Smooth muscle cell (in vitro differentiated cells): ENCODE measurements at regions not wholly inside any gene's neighbourhood (a gene's known extent, or its start where the extent isn't known, plus 50 kb on each side); places are given as distances from the start of the nearest gene placed in this dataset.
A peak's percentile ranks its signal among the peaks of the same experiment; 100 is the strongest.

Source experiments
- DNase-seq: peaks from one replicate; lab custom pipeline; 2025; ENCODE audit not compliant: unreplicated experiment; lab: John Stamatoyannopoulos, UW
- H2AFZ ChIP-seq: fragments of 200-600 bp; sonication (generic); 2 replicates; pipeline ENCODE4 v1.6.0; 2016; ENCODE audit warnings: antibody characterized with exemption, low read depth, mild to moderate bottlenecking
- H3F3A ChIP-seq: fragments of 200-600 bp; sonication (generic); 2 replicates; pipeline ENCODE4 v1.6.0; 2017; ENCODE audit warnings: antibody characterized with exemption, low read depth
- H3K27ac ChIP-seq: fragments of 200-600 bp; sonication (generic); 2 replicates; pipeline ENCODE4 v1.5.1; 2016; ENCODE audit warnings: low read depth, mild to moderate bottlenecking
- H3K27me3 ChIP-seq: fragments of 200-600 bp; sonication (generic); 2 replicates; pipeline ENCODE4 v1.6.1; 2016; ENCODE audit warnings: low read depth, mild to moderate bottlenecking
- H3K36me3 ChIP-seq: fragments of 200-600 bp; sonication (generic); 2 replicates; pipeline ENCODE4 v1.5.1; 2016; ENCODE audit warnings: low read depth
- H3K4me1 ChIP-seq: fragments of 200-600 bp; sonication (generic); 2 replicates; pipeline ENCODE4 v1.5.1; 2016; ENCODE audit warnings: low read depth
- H3K4me2 ChIP-seq: fragments of 200-600 bp; sonication (generic); 2 replicates; pipeline ENCODE4 v1.6.0; 2016; ENCODE audit warnings: mild to moderate bottlenecking
- H3K4me3 ChIP-seq: fragments of 200-600 bp; sonication (generic); 2 replicates; pipeline ENCODE4 v1.5.1; 2016; ENCODE audit warnings: mild to moderate bottlenecking
- H3K79me2 ChIP-seq: fragments of 200-600 bp; sonication (generic); 2 replicates; pipeline ENCODE4 v1.6.0; 2016; ENCODE audit warnings: low read depth, mild to moderate bottlenecking
- H3K9ac ChIP-seq: fragments of 200-600 bp; sonication (generic); 2 replicates; pipeline ENCODE4 v1.6.0; 2016; ENCODE audit warnings: low read depth
- H3K9me3 ChIP-seq: fragments of 200-600 bp; sonication (generic); replicated peaks from 2 replicates; pipeline ENCODE4 v1.5.1; 2016; ENCODE audit warnings: low read depth
- H4K20me1 ChIP-seq: fragments of 200-600 bp; sonication (generic); 2 replicates; pipeline ENCODE4 v1.6.0; 2016; ENCODE audit warnings: low read depth
- CTCF ChIP-seq: fragments of 200-600 bp; sonication (generic); IDR thresholded peaks from 2 replicates; pipeline ENCODE4 v1.5.1; 2017; ENCODE audit warnings: borderline replicate concordance, mild to moderate bottlenecking, antibody characterized with exemption; ENCODE audit not compliant: insufficient read depth, poor library complexity, severe bottlenecking
- WGBS: methylation state at CpG from one replicate; pipeline ENCODE4 v1.1.7; 2016; ENCODE audit warnings: low lambda C conversion rate; 5-methylcytosine and 5-hydroxymethylcytosine counted together

DNA sequence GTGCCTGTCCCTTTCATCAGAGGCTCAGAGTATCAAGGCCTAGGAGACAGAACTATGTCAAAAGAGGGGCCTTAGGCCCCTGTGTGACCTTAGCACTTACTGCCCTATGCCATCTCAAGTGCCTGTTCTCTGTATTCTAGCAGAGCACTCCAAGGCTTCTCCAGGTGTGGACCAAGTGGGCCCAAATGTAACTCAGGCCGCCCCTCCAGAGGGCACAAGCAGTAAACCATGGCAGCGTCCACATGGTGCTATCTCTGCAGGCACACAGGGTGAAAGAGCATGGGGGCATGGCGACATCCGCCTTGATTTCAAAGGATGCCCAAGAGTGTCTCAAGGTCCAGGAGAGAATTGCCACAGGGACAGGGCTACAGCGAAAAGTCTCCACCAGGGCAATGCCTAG lies 628.7 kb downstream of the RPS29 start:
- TF ChIP-seq CTCF, result no peak
- no peaks in the 10 kb centered on the region for H3K79me2 ChIP-seq
- no peaks in the 10 kb centered on the region for H4K20me1 ChIP-seq
- H3K27ac ChIP-seq, result no peak overlapping the region
- H3K9ac ChIP-seq, result no peak overlapping the region
- DNase-seq, result no peak
- no peaks in the 10 kb centered on the region for H3K36me3 ChIP-seq
- no peaks in the 10 kb centered on the region for H3K9me3 ChIP-seq
- no peak overlapping the region for H3K4me2 ChIP-seq
- H3K4me1 ChIP-seq, result no peaks in the 10 kb centered on the region
- no peak overlapping the region for H2AFZ ChIP-seq
- 94% methylated on average over 5 of the region's 5 CpGs for WGBS
- no peak overlapping the region for H3K4me3 ChIP-seq
- no peaks in the 10 kb centered on the region for H3K27me3 ChIP-seq
- H3F3A ChIP-seq, result no peaks in the 10 kb centered on the region

DNA sequence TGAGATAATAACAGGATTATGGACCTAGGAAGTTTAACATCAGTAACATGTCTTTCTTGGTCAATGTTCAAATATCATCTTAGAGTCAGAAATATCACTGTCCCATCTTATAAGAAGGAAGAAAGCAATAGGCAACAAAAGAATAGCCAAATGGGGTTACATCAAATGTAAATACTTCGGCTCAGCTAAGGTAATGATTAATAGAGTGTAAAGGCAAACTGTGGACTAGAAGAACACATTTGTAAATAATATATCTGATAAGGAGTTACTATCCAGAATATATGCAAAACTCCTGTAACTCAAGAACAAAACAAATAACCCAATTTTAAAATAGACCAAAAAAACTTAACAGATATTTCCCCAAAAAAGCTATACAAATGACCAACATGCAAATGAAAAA lies 630.3 kb downstream of the RPS29 start:
- DNase-seq, result no peak
- Histone ChIP-seq H3F3A (no peaks in the 10 kb centered on the region), H3K4me2 (no peak overlapping the region), H2AFZ (no peak overlapping the region), H3K4me1 (no peaks in the 10 kb centered on the region), H3K79me2 (no peaks in the 10 kb centered on the region), H3K9me3 (no peaks in the 10 kb centered on the region), H3K4me3 (no peak overlapping the region), H3K36me3 (no peaks in the 10 kb centered on the region), H3K27ac (no peak overlapping the region), H3K27me3 (no peaks in the 10 kb centered on the region), H4K20me1 (no peaks in the 10 kb centered on the region), H3K9ac (no peak overlapping the region)
- no peak for TF ChIP-seq CTCF
- 100% methylated on average over 1 of the region's 1 CpG for WGBS

DNA sequence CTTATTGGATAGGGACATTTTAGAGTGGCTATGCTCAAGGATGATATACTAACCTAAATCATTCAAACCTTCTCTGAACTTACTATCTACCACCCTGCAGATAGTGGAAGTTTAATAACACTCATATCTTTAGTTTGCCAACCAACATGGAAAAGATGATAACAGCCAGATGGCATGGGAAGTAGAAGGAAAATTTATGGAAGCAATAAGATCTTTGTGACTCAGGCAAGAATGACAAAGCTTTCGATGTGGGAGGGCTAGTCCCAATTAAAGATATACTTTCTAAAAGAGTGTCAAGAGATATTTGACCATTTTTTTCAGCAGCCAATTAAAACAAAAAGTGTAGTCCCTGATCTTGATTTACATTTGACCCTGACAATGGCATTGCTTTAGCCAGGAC lies 631.7 kb downstream of the RPS29 start:
- WGBS, result 37% methylated on average over 1 of the region's 1 CpG

More for the DNA sequence above, 631.7 kb downstream of the RPS29 start:
- Histone ChIP-seq H3F3A (no peaks in the 10 kb centered on the region), H3K4me1 (no peaks in the 10 kb centered on the region), H3K4me3 (no peak overlapping the region), H3K36me3 (no peaks in the 10 kb centered on the region), H4K20me1 (no peaks in the 10 kb centered on the region), H3K27ac (no peak overlapping the region), H3K79me2 (no peaks in the 10 kb centered on the region), H3K9me3 (no peaks in the 10 kb centered on the region), H3K9ac (no peak overlapping the region), H3K27me3 (no peaks in the 10 kb centered on the region), H2AFZ (peak overlapping the region; percentile 36), H3K4me2 (no peak overlapping the region)
- TF ChIP-seq CTCF, result no peak
- no peak for DNase-seq
